ENCODE measurements at regions not wholly inside any gene's neighbourhood (a gene's known extent, or its start where the extent isn't known, plus 50 kb on each side); places are given as distances from the start of the nearest gene placed in this dataset.

- no peak for TF ChIP-seq CHCHD3 (CRISPR knock-in tag; IDR thresholded peaks at IDR 0.05)
- TF ChIP-seq RFX1 (IDR thresholded peaks at IDR 0.05) = peak; percentile 60
- TF ChIP-seq, protein P1, sequence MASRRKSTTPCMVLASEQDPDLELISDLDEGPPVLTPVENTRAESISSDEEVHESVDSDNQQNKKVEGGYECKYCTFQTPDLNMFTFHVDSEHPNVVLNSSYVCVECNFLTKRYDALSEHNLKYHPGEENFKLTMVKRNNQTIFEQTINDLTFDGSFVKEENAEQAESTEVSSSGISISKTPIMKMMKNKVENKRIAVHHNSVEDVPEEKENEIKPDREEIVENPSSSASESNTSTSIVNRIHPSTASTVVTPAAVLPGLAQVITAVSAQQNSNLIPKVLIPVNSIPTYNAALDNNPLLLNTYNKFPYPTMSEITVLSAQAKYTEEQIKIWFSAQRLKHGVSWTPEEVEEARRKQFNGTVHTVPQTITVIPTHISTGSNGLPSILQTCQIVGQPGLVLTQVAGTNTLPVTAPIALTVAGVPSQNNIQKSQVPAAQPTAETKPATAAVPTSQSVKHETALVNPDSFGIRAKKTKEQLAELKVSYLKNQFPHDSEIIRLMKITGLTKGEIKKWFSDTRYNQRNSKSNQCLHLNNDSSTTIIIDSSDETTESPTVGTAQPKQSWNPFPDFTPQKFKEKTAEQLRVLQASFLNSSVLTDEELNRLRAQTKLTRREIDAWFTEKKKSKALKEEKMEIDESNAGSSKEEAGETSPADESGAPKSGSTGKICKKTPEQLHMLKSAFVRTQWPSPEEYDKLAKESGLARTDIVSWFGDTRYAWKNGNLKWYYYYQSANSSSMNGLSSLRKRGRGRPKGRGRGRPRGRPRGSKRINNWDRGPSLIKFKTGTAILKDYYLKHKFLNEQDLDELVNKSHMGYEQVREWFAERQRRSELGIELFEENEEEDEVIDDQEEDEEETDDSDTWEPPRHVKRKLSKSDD (conservative IDR thresholded peaks at IDR 0.05; ENCODE audit: low read length) = no peak
- TF ChIP-seq GATAD2A (IDR thresholded peaks at IDR 0.05) = no peak
- TF ChIP-seq CREBBP (IDR thresholded peaks at IDR 0.05; ENCODE audit: low read depth, low read length) = no peak
- TF ChIP-seq ZC3H11A (IDR thresholded peaks at IDR 0.05; ENCODE audit: low read depth, low read length) = no peak
- no peak for TF ChIP-seq IRF1 (CRISPR knock-in tag; IDR thresholded peaks at IDR 0.05; ENCODE audit: borderline replicate concordance)
- no peaks in the 10 kb centered on the region for H3K9me1 ChIP-seq (ENCODE audit: control insufficient read depth, insufficient read depth, low read length)
- 8% methylated on average over 1 of the region's 1 CpG for WGBS (ENCODE audit: insufficient coverage, low coverage, missing lambda C conversion rate)
- in situ Hi-C loops (cut with MboI) (no loop called here), intact Hi-C loops (cut with micrococcal nuclease) (no loop called here)
- no peak overlapping the region for H3K4me2 ChIP-seq (ENCODE audit: insufficient read depth, low read length)
- H3K27ac ChIP-seq (ENCODE audit: extremely low read depth, low read depth, low read length) = no peak overlapping the region
- no TSS peak for BruUV-seq (replicated peaks)
- no peaks in the 10 kb centered on the region for H4K20me1 ChIP-seq (replicated peaks; ENCODE audit: control insufficient read depth, insufficient read depth, low read length)
- ATAC-seq = no peak
- POLR2A ChIA-PET = no interaction called here
- H3K27me3 ChIP-seq (ENCODE audit: control insufficient read depth in 2 of 2, insufficient read depth in 2 of 2, low read length in 2 of 2) = no peaks in the 10 kb centered on the region
- FAIRE-seq = no peak
- H3K4me1 ChIP-seq (replicated peaks in 1 of 2; ENCODE audit: control insufficient read depth in 2 of 2, insufficient read depth in 2 of 2, low read length in 2 of 2) = no peaks in the 10 kb centered on the region; a peak in 1 of 5 replicates
- H3K4me3 ChIP-seq = no peak overlapping the region
- no peak overlapping the region for H2AFZ ChIP-seq (ENCODE audit: low read depth, low read length)
- CTCF ChIA-PET (ENCODE audit: low intra/inter-chr PET ratio) = no interaction called here
- no peaks in the 10 kb centered on the region for H3K36me3 ChIP-seq (ENCODE audit: control insufficient read depth, insufficient read depth, low read length)
- no peak overlapping the region for H3K9ac ChIP-seq (ENCODE audit: insufficient read depth in 1 of 2, low read depth in 2 of 2, low read length in 2 of 2)
- no peaks in the 10 kb centered on the region for H3K79me2 ChIP-seq (ENCODE audit: control insufficient read depth, insufficient read depth, low read length)
- H3K9me3 ChIP-seq (replicated peaks; ENCODE audit: control insufficient read depth, insufficient read depth, low read depth, low read length) = no peaks in the 10 kb centered on the region
- no peak for DNase-seq (ENCODE audit: extremely low read depth in 1 of 4, low spot score in 3 of 4)
Observed at GRCh38 chr17:51425773-51426172, 165.4 kb downstream of the UTP18 start.
